ENCODE measurements at regions not wholly inside any gene's neighbourhood (a gene's known extent, or its start where the extent isn't known, plus 50 kb on each side); places are given as distances from the start of the nearest gene placed in this dataset.
"Not testable (repeated sequence)": the region's sequence is repeated elsewhere in the genome, so short reads cannot be mapped to it uniquely, and the experiment has no call there.

DNA sequence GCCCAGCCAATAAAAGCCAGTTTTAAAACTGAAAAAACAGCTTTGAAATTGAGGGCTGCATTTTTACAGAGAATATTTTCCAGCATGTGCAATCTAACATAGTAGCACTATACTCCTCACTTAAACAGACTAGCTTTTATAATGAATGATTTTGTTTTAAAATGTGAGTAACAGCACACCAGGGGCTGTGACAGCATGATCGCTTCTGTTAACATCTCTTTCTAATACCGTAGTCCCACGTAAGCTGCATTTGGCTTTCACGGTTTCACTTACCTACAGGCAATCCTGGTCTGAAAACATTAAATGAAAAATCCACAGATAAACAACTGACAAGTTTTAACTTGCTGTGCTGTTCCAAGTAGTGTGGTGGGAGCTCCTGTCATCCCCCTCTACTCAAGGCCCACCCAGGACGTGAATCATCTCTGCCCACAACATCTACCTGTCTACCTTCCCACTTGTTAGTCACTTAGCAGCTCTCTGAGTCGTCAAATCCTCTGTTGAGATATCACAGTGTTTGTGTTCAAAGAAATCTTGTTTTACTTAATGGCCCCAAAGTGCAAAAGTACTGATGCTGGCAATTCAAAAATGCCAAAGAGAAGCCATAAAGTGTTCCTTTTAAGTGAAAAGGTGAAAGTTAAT is 74.0 kb upstream of the THOC3 start:
- DNase-seq (ENCODE audit: low spot score); H3K27me3 ChIP-seq (replicated peaks; ENCODE audit: insufficient read depth, low read depth, low read length, poor library complexity); CTCF ChIA-PET; intact Hi-C loops (cut with micrococcal nuclease; ENCODE audit: unreplicated experiment); H3K9me3 ChIP-seq (ENCODE audit: low read depth, low read length, poor library complexity, severe bottlenecking); POLR2A ChIA-PET (ENCODE audit: low non-redundant PET); H3K27ac ChIP-seq (ENCODE audit: low read depth, low read length, poor library complexity, severe bottlenecking); H3K4me3 ChIP-seq (ENCODE audit: low read depth, low read length, poor library complexity, severe bottlenecking); H3K36me3 ChIP-seq (ENCODE audit: insufficient read depth, low read length, poor library complexity, severe bottlenecking); BruUV-seq (replicated peaks); H3K4me1 ChIP-seq (ENCODE audit: insufficient read depth, low read length, poor library complexity, severe bottlenecking): not testable (repeated sequence)

DNA sequence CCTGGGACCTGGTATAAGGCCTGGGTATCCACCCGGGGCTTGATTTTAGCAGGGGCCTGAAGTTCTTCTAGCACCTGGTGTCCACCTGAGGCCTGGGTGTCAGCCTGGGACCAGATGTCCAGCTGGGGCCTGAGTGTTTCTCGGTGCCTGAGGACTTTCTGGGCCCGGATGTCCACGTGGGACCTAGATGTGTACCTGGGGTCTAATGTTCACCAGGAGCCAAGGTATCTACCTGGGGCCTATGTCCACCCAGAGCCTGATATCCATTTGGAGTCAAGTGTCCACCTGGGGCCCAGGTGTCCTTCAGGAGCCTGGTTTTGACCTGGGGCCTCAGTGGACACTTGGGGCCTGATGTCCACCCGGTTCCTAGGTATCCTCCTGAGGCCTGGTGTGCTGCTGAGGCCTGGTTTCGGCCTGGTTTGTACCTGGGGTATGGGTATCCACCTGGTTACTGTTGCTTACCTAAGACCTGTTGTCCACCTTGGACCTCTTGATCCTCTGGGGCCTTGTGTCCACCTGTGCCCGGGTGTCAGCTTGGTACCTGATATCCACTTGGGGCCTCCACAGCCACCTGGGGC is 75.2 kb upstream of the THOC3 start:
- H3K36me3 ChIP-seq (ENCODE audit: insufficient read depth, low read length, poor library complexity, severe bottlenecking); DNase-seq (ENCODE audit: low spot score); BruUV-seq (replicated peaks); H3K27me3 ChIP-seq (replicated peaks; ENCODE audit: insufficient read depth, low read depth, low read length, poor library complexity); H3K9me3 ChIP-seq (ENCODE audit: low read depth, low read length, poor library complexity, severe bottlenecking); intact Hi-C loops (cut with micrococcal nuclease; ENCODE audit: unreplicated experiment); H3K4me3 ChIP-seq (ENCODE audit: low read depth, low read length, poor library complexity, severe bottlenecking); H3K4me1 ChIP-seq (ENCODE audit: insufficient read depth, low read length, poor library complexity, severe bottlenecking); H3K27ac ChIP-seq (ENCODE audit: low read depth, low read length, poor library complexity, severe bottlenecking); POLR2A ChIA-PET (ENCODE audit: low non-redundant PET); CTCF ChIA-PET: not testable (repeated sequence)

DNA sequence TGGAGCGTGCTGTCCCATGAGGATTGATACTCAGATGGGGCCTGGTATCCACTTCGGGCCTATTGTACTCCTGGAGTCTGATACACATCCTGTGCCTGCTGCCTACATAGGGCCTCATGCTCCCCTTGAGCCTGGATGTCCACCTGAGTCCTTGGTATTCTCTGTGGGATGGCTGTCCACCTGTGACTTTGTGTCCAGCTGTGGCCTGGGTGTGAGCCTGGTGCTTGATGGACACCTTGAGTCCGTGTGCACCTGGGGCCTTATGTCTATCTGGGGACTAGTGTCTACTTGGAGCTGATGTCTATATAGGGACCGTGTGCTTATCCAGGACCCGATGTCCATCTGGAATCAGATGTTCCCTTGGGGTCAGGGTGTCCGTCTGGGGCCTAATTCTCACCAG is 75.9 kb upstream of the THOC3 start:
- intact Hi-C loops (cut with micrococcal nuclease; ENCODE audit: unreplicated experiment); POLR2A ChIA-PET (ENCODE audit: low non-redundant PET); H3K4me1 ChIP-seq (ENCODE audit: insufficient read depth, low read length, poor library complexity, severe bottlenecking); H3K36me3 ChIP-seq (ENCODE audit: insufficient read depth, low read length, poor library complexity, severe bottlenecking); DNase-seq (ENCODE audit: low spot score); H3K4me3 ChIP-seq (ENCODE audit: low read depth, low read length, poor library complexity, severe bottlenecking); H3K27ac ChIP-seq (ENCODE audit: low read depth, low read length, poor library complexity, severe bottlenecking); H3K27me3 ChIP-seq (replicated peaks; ENCODE audit: insufficient read depth, low read depth, low read length, poor library complexity); H3K9me3 ChIP-seq (ENCODE audit: low read depth, low read length, poor library complexity, severe bottlenecking); CTCF ChIA-PET; BruUV-seq (replicated peaks): not testable (repeated sequence)

DNA sequence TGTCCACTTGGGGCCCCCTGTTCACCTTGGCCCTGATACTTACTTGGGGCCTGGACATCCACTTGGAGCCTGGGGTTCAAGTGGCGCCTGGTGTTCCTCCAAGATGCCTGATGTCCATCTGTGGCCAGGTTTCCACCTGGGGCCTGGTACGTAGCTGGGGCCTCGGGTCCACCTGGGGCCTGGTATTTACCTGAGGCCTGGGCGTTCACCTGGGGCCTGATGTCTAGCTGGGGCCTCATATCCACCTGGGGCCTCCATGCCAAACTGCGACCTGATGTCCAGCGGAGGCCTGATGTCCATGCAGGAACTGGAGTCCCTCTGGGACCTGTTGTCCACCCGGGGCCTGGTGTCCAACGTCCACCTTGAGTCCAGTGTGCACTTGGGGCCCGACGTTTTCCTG is 76.3 kb upstream of the THOC3 start:
- DNase-seq (ENCODE audit: low spot score); BruUV-seq (replicated peaks); intact Hi-C loops (cut with micrococcal nuclease; ENCODE audit: unreplicated experiment): not testable (repeated sequence)

DNA sequence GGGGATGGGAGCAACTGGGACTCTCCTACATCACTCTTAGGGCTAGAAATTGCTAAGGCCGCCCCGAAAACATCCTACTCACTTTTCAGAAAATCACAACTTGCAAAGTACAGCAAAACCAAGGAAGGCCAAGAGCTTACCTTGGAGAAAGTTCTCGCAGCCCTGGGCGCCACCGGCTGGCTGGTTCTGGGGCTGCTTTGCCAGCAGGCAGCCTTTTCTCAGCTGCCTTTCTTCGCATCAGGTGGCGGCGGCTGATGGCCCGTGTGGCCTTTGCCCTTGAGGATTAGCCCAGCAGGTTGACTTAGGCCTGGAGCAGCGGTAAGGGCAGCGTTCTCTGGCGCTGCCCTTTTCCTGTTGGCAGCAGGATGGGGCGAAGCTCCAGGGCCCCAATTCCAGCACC is 77.3 kb upstream of the THOC3 start:
- intact Hi-C loops (cut with micrococcal nuclease; ENCODE audit: unreplicated experiment); H3K36me3 ChIP-seq (ENCODE audit: insufficient read depth, low read length, poor library complexity, severe bottlenecking); POLR2A ChIA-PET (ENCODE audit: low non-redundant PET); H3K4me3 ChIP-seq (ENCODE audit: low read depth, low read length, poor library complexity, severe bottlenecking); H3K27ac ChIP-seq (ENCODE audit: low read depth, low read length, poor library complexity, severe bottlenecking); CTCF ChIA-PET; DNase-seq (ENCODE audit: low spot score); H3K4me1 ChIP-seq (ENCODE audit: insufficient read depth, low read length, poor library complexity, severe bottlenecking); H3K27me3 ChIP-seq (replicated peaks; ENCODE audit: insufficient read depth, low read depth, low read length, poor library complexity); BruUV-seq (replicated peaks); H3K9me3 ChIP-seq (ENCODE audit: low read depth, low read length, poor library complexity, severe bottlenecking): not testable (repeated sequence)

More for the DNA sequence above, 76.3 kb upstream of the THOC3 start:
- H3K4me3 ChIP-seq (ENCODE audit: low read depth, low read length, poor library complexity, severe bottlenecking); H3K9me3 ChIP-seq (ENCODE audit: low read depth, low read length, poor library complexity, severe bottlenecking); CTCF ChIA-PET; H3K27me3 ChIP-seq (replicated peaks; ENCODE audit: insufficient read depth, low read depth, low read length, poor library complexity); H3K27ac ChIP-seq (ENCODE audit: low read depth, low read length, poor library complexity, severe bottlenecking); POLR2A ChIA-PET (ENCODE audit: low non-redundant PET); H3K36me3 ChIP-seq (ENCODE audit: insufficient read depth, low read length, poor library complexity, severe bottlenecking); H3K4me1 ChIP-seq (ENCODE audit: insufficient read depth, low read length, poor library complexity, severe bottlenecking): not testable (repeated sequence)

DNA sequence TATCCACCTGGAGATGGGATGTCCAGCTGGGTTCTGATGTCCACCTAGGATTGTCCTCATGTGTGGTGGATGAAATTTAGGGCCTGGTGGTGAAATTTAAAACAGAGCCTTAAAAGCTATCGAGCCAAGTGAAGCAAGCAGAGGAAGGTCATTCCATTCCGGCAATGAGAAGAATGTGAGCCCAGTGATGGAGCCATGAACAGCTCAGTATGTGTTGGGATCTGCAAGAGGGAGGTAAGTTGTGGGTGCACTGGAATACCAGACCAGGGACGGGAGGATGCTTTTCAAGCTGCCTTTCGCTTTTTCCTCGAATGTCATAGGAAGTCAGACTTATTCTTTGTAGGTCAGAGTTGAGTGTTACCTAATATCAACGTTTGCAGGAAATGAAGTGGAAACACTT is 80.6 kb upstream of the THOC3 start:
- POLR2A ChIA-PET (ENCODE audit: low non-redundant PET); DNase-seq (ENCODE audit: low spot score); H3K4me1 ChIP-seq (ENCODE audit: insufficient read depth, low read length, poor library complexity, severe bottlenecking); H3K4me3 ChIP-seq (ENCODE audit: low read depth, low read length, poor library complexity, severe bottlenecking); CTCF ChIA-PET; H3K36me3 ChIP-seq (ENCODE audit: insufficient read depth, low read length, poor library complexity, severe bottlenecking); H3K9me3 ChIP-seq (ENCODE audit: low read depth, low read length, poor library complexity, severe bottlenecking); H3K27ac ChIP-seq (ENCODE audit: low read depth, low read length, poor library complexity, severe bottlenecking); BruUV-seq (replicated peaks); H3K27me3 ChIP-seq (replicated peaks; ENCODE audit: insufficient read depth, low read depth, low read length, poor library complexity); intact Hi-C loops (cut with micrococcal nuclease; ENCODE audit: unreplicated experiment): not testable (repeated sequence)

DNA sequence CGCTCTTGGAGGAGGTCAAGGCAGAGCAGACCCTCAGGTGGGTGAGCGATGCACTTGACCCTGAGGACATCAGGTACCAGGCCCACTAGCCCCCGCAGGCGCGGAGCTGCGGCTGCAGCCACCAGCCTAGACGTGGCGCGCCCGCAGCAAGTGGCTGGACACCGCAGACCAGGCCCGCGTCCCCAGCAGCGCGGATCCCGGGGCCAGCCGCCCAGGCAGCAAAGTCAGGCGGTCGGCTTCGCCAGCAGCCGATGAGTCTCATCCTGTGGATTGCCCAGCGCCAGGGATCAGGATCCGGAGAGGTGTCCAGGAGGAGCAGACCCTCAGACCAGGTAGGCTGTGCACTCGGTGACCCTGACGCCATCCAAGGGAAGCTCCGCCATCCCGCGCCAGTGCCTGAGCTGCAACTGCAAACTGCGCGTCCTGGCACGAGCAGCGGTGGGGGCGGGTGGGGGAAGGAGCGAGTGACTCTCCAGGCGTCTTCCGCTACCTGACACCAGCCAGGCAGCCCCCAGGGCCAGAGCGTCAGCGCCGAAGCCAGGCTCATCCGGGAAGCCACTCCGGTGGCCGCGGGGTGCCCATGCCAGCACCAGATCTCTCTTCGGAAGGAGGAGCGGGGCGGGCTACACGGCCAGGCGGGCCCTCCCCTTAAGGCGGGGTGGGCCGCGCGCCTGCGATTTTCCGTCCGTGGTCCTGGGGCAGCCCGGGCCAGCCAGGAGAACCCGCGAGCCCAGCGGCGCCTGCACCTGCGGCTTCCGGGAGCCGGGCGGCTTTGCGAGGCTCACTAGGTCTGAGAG is 92.6 kb upstream of the THOC3 start:
- CTCF ChIA-PET; H3K27me3 ChIP-seq (replicated peaks; ENCODE audit: insufficient read depth, low read depth, low read length, poor library complexity); H3K36me3 ChIP-seq (ENCODE audit: insufficient read depth, low read length, poor library complexity, severe bottlenecking); H3K4me1 ChIP-seq (ENCODE audit: insufficient read depth, low read length, poor library complexity, severe bottlenecking); intact Hi-C loops (cut with micrococcal nuclease; ENCODE audit: unreplicated experiment); H3K4me3 ChIP-seq (ENCODE audit: low read depth, low read length, poor library complexity, severe bottlenecking); POLR2A ChIA-PET (ENCODE audit: low non-redundant PET); H3K9me3 ChIP-seq (ENCODE audit: low read depth, low read length, poor library complexity, severe bottlenecking); BruUV-seq (replicated peaks); DNase-seq (ENCODE audit: low spot score); H3K27ac ChIP-seq (ENCODE audit: low read depth, low read length, poor library complexity, severe bottlenecking): not testable (repeated sequence)

All from A673 (cell line).